ENCODE measurements at regions not wholly inside any gene's neighbourhood (a gene's known extent, or its start where the extent isn't known, plus 50 kb on each side); places are given as distances from the start of the nearest gene placed in this dataset.

DNA sequence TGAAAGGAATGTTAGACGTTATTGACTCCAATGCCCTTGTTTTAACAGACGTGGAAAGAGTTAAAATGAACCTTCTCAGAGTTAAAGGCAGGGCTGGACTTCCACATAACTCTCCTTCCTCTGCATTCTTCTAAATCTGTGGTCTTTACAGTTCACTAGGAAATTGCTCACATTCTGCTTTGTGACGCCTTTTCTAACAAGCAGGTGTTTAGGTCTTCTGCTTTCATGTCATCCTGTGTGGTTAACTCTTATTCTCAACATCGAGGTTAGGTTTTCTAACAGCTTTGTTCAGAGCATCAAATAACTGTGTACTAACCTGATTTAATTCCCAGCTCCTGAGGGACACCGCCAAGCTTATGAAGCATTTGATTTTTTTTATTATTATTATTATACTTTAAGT, 81.3 kb upstream of the NT5E start:
- TF ChIP-seq, protein P1, sequence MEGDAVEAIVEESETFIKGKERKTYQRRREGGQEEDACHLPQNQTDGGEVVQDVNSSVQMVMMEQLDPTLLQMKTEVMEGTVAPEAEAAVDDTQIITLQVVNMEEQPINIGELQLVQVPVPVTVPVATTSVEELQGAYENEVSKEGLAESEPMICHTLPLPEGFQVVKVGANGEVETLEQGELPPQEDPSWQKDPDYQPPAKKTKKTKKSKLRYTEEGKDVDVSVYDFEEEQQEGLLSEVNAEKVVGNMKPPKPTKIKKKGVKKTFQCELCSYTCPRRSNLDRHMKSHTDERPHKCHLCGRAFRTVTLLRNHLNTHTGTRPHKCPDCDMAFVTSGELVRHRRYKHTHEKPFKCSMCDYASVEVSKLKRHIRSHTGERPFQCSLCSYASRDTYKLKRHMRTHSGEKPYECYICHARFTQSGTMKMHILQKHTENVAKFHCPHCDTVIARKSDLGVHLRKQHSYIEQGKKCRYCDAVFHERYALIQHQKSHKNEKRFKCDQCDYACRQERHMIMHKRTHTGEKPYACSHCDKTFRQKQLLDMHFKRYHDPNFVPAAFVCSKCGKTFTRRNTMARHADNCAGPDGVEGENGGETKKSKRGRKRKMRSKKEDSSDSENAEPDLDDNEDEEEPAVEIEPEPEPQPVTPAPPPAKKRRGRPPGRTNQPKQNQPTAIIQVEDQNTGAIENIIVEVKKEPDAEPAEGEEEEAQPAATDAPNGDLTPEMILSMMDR (IDR thresholded peaks at IDR 0.05), result no peak

DNA sequence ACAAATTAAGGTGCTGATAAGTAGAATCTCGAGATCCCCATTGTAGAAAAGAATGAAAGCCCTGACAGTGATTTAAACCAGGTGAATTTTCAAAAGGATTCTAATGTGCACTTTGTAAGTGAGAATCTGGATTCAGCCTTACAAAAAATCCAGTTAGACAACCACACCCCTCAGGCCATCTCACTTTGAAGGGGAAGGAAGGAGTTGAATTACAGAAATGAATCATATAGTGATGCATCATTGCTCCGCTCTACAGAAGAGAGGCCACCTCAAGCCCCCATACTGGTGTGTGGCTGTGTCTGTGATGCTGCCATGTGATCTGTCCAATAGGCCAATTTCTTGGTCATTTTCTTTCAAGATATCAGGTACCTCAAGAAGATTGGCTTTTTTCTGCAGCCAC, 85.5 kb upstream of the NT5E start:
- H3K27ac ChIP-seq, result no peak overlapping the region
- intact Hi-C loops (cut with DNase I), result no loop called here
- no peak for ATAC-seq
- WGBS, 2 donors, result 65 to 70% methylated on average over 2 of the region's 2 CpGs
- TF ChIP-seq, protein P1 (IDR thresholded peaks at IDR 0.05), result no peak
- H3K9me3 ChIP-seq, result no peaks in the 10 kb centered on the region
- no peak for DNase-seq
- no peak overlapping the region for H3K4me3 ChIP-seq
- no peaks in the 10 kb centered on the region for H3K27me3 ChIP-seq
- H3K4me1 ChIP-seq, result peaks cover 0 to 2% (median 0%) of the 10 kb centered on the region in 3 donors
- no peaks in the 10 kb centered on the region for H3K36me3 ChIP-seq
- FAIRE-seq, result no peak

More for the DNA sequence above, 81.3 kb upstream of the NT5E start:
- no peaks in the 10 kb centered on the region for H3K27me3 ChIP-seq
- H3K27ac ChIP-seq, result no peak overlapping the region
- 41 to 55% methylated on average over 5 of the region's 5 CpGs for WGBS, 2 donors
- no peak overlapping the region for H3K4me3 ChIP-seq
- DNase-seq, result no peak
- H3K4me1 ChIP-seq, result no peaks in the 10 kb centered on the region
- no peaks in the 10 kb centered on the region for H3K9me3 ChIP-seq
- H3K36me3 ChIP-seq, result no peaks in the 10 kb centered on the region
- intact Hi-C loops (cut with DNase I), result no loop called here
- no peak for FAIRE-seq
- ATAC-seq, result no peak

DNA sequence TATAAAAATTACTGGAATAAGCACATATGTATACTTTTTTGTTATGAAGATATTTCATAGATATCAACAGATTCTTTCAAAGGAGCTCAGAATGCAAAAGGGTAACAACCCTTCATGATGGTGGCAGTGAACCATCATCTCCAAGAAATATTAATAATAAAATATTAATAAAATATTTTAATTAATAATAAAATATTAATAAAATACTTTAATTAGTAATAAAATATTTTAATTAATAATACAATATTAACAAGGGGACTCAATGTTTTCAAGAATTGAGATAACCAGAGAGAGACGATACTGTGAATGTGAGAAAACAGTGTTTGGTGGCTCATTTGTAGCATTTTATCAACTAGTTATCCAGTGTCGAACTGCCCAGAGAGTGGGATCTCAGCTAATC, 86.0 kb upstream of the NT5E start:
- H3K4me1 ChIP-seq, result peaks cover 0 to 2% (median 0%) of the 10 kb centered on the region in 3 donors
- no peak overlapping the region for H3K27ac ChIP-seq
- no peaks in the 10 kb centered on the region for H3K36me3 ChIP-seq
- 82 to 96% methylated on average over 2 of the region's 2 CpGs for WGBS, 2 donors
- FAIRE-seq (peak; percentile 83), DNase-seq (no peak), ATAC-seq (no peak)
- intact Hi-C loops (cut with DNase I), result no loop called here
- TF ChIP-seq, protein P1 (IDR thresholded peaks at IDR 0.05), result no peak
- no peaks in the 10 kb centered on the region for H3K9me3 ChIP-seq
- H3K4me3 ChIP-seq, result no peak overlapping the region
- no peaks in the 10 kb centered on the region for H3K27me3 ChIP-seq

DNA sequence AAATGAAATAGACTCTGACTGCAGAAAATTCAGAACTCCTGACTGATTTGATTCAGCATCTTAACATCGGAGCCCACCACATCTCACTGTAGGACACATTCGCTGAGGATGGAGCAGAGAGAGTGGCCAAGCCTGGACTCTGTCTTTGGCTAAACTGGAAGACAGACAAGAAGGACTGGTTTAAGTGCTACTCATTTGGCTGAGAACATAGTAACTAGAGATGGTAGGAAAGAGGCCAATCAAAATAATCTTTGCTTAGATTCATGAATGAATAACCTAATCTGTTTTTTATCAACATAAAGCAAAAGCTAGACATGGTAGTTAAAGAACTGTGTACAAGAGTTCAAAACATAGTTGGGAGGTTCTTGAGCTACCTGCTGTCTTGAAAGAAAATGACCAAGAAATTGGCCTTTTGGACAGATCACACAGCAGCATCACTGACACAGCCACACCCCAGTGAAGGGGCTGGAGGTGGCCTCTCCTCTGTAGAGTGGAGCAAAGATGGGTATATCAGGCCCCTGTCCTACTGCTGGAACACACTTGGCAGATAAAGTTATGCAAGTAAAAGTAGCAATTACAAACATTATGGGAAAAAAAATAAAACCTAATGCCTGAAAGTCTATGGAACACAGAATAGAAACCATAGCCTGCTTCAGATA, 87.1 kb upstream of the NT5E start:
- ATAC-seq (no peak), DNase-seq (no peak), FAIRE-seq (no peak)
- Histone ChIP-seq H3K27me3 (no peaks in the 10 kb centered on the region), H3K4me1 (peaks cover 0 to 2% (median 0%) of the 10 kb centered on the region in 3 donors), H3K36me3 (no peaks in the 10 kb centered on the region), H3K9me3 (no peaks in the 10 kb centered on the region), H3K27ac (no peak overlapping the region), H3K4me3 (no peak overlapping the region)
- intact Hi-C loops (cut with DNase I), result no loop called here
- WGBS, 2 donors, result 86 to 94% methylated on average over 2 of the region's 2 CpGs
- TF ChIP-seq, protein P1 (IDR thresholded peaks at IDR 0.05), result no peak

DNA sequence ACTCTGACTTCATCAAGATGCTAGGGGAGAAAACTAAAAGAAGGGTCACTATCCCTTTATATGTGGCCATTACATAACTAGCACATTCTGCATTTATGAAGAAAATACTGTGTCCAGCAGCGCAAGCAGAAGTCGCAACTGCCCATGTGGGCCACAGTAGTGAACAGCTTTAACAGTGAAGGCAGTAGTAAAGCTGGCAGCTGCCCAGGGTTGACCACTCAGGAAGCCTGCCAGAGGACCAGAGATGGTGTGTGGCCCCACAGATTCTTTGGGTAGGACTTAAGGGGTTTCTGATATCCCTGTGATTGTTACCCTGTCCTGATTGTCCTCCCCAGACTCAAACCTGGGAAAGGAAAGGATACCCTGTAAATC, 88.3 kb upstream of the NT5E start:
- no peak for DNase-seq
- intact Hi-C loops (cut with DNase I), result no loop called here
- no peaks in the 10 kb centered on the region for H3K9me3 ChIP-seq
- FAIRE-seq, result no peak
- no peak for ATAC-seq
- H3K4me1 ChIP-seq, result peaks cover 0 to 2% (median 0%) of the 10 kb centered on the region in 3 donors
- H3K27ac ChIP-seq, result peak overlapping the region in 1 of 4 donors; percentile 1
- WGBS, 2 donors, result 92 to 95% methylated on average over 2 of the region's 2 CpGs
- H3K4me3 ChIP-seq, result no peak overlapping the region
- no peaks in the 10 kb centered on the region for H3K36me3 ChIP-seq
- H3K27me3 ChIP-seq, result no peaks in the 10 kb centered on the region
- TF ChIP-seq, protein P1 (IDR thresholded peaks at IDR 0.05), result no peak
